ENCODE measurements at regions not wholly inside any gene's neighbourhood (a gene's known extent, or its start where the extent isn't known, plus 50 kb on each side); places are given as distances from the start of the nearest gene placed in this dataset.

DNA sequence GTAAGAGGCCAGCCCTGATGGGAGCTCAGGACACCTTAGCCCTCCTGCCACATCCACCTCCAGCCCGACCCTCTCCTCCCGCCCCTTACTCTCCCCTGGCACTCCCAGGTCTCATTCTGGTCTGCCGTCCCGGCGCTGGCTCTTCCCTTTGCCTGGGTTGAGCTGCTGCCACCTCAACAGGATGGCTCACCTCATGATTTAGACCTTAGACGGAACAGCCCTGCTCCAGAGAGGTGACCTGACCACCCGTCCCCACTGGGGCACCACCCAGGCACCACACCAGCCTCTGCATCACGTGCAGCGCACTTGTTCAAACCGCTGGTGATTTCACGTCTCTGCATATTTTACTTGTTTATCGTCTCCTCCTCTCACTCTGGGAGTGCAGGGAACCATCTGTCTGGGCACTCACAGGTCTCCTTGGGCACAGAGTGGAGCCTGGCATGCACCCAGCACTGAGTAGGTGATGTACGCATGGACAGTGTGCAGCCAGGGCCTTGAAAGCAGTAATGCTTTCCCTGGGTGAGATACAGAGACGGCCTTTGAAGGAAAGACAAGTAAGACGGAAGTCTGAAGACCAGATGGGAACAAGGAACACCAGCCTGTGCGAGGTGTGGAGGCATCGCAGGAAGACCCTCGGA lies 183.1 kb downstream of the KATNAL1 start:
- TF ChIP-seq, protein P1, sequence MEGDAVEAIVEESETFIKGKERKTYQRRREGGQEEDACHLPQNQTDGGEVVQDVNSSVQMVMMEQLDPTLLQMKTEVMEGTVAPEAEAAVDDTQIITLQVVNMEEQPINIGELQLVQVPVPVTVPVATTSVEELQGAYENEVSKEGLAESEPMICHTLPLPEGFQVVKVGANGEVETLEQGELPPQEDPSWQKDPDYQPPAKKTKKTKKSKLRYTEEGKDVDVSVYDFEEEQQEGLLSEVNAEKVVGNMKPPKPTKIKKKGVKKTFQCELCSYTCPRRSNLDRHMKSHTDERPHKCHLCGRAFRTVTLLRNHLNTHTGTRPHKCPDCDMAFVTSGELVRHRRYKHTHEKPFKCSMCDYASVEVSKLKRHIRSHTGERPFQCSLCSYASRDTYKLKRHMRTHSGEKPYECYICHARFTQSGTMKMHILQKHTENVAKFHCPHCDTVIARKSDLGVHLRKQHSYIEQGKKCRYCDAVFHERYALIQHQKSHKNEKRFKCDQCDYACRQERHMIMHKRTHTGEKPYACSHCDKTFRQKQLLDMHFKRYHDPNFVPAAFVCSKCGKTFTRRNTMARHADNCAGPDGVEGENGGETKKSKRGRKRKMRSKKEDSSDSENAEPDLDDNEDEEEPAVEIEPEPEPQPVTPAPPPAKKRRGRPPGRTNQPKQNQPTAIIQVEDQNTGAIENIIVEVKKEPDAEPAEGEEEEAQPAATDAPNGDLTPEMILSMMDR (conservative IDR thresholded peaks at IDR 0.05; ENCODE audit: low read length), result no peak
- TF ChIP-seq EZH2phosphoT487 (IDR thresholded peaks at IDR 0.05; ENCODE audit: borderline replicate concordance, low read depth, low read length), result no peak

All from OCI-LY7 (cell line).